GM19035 (cell line): ENCODE measurements at regions not wholly inside any gene's neighbourhood (a gene's known extent, or its start where the extent isn't known, plus 50 kb on each side); places are given as distances from the start of the nearest gene placed in this dataset.

Experiments
- ATAC-seq: cut with Tn5 transposase; IDR thresholded peaks from one replicate; pipeline ENCODE4 v1.9.1; 2021; ENCODE audit not compliant: unreplicated experiment

GRCh38 chr1:80876035-80876434 lies 924.7 kb upstream of the ADGRL2 start:
- no peak for ATAC-seq

DNA sequence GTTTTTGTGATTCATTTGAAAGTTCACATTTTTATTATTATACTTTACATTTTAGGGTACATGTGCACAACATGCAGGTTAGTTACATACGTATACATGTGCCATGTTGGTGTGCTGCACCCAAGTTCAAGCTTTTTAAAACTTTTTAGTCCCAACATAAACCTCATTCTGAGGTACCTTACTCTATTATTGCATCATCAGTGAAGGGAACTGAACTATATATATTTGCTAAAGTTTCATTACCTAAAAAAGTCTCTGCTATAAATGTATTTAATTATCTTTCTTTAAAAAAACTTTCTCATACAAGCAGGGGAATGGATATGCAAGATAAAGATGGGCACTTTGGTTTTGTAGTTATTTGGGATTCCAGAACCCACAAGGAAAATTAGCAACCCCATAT lies 931.4 kb upstream of the ADGRL2 start:
- no peak for ATAC-seq

DNA sequence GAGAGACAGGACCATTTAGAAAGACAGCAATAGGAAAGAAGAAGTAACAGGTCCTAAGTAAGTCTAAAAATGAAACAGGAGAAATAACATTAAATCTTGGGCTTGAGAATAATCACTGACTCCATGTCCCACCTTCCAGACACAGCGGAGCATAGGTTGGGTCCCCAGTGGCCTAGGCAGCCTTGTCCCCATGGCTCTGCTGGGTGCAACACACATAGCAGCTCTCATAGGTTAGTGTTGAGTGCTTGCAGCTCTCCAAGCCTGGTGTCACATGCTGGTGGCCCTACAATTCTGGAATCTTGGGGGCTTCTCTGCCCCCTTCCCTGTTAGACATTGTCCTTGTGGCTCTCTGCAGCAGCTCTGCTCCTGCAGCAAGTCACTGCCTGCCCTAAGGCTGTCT lies 952.8 kb upstream of the ADGRL2 start:
- no peak for ATAC-seq

GRCh38 chr1:80846966-80847365 lies 953.8 kb upstream of the ADGRL2 start:
- no peak for ATAC-seq

DNA sequence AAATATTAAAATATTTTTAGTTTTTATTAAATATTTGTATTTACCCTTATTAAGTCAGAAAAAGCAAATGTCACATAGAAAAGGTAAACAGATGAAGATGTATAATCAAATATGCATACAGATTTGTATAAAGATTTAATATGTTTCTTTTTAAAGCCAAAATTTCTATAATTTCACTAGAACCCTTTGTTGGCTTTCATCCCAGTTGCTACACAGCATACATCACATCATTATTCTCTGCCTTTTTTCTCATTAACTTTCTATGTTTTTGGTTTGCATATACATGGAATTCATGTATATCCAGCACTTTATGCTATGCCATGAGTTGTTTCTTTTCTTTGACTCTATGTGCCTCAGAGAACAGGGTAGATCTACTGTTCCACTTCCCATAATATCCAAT lies 957.9 kb upstream of the ADGRL2 start:
- no peak for ATAC-seq

GRCh38 chr1:80841261-80841660 lies 959.5 kb upstream of the ADGRL2 start:
- no peak for ATAC-seq

GRCh38 chr1:80837066-80837465 lies 963.7 kb upstream of the ADGRL2 start:
- no peak for ATAC-seq

GRCh38 chr1:80836505-80836904 lies 964.2 kb upstream of the ADGRL2 start:
- ATAC-seq, result no peak

GRCh38 chr1:80827666-80828065 lies 973.1 kb upstream of the ADGRL2 start:
- no peak for ATAC-seq

DNA sequence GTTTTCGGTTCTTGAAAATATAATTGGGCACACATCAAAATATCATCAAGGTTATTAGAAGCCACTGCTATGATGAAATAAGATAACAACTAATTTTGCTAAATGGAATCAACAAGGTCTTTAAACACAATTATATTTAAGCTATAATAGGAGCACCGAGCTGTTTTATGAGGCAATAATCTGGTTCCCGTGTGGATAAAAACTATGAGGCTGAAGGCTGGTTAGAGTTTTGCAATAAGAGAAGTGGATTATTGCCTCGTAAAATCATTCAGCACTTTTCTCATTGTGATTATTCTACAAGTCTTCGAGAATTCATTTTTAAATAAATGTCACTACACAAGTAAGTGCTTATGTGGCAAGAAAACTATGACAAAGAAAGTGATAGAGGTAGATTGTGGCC lies 975.7 kb upstream of the ADGRL2 start:
- ATAC-seq, result no peak

GRCh38 chr1:80818211-80818610 lies 982.5 kb upstream of the ADGRL2 start:
- no peak for ATAC-seq

GRCh38 chr1:80807981-80808380 lies 992.8 kb upstream of the ADGRL2 start:
- no peak for ATAC-seq

- ATAC-seq, result no peak
These were observed 994.3 kb upstream of the ADGRL2 start for GRCh38 chr1:80806431-80806830.

DNA sequence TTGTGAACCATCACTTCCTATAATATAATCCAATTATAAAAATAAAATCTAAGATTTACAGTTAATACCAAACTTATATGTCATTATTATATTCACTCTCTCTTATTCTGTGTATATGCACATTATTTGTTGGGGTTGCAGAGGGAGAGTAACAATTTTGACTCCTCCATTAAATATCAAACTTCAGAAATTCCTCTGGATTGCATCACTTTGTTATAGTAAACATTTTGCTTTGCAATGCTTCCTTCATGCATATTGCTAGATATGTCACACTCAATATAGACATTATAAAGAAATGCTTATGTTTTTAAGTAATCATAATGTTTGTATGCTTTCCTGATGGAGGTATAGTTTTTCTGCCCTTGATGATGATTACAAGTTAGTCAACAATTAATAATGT lies 999.0 kb upstream of the ADGRL2 start:
- no peak for ATAC-seq

GRCh38 chr1:80799457-80799856 lies 1001.3 kb upstream of the ADGRL2 start:
- ATAC-seq, result no peak

GRCh38 chr1:80779275-80779674 lies 1021.5 kb upstream of the ADGRL2 start:
- no peak for ATAC-seq

DNA sequence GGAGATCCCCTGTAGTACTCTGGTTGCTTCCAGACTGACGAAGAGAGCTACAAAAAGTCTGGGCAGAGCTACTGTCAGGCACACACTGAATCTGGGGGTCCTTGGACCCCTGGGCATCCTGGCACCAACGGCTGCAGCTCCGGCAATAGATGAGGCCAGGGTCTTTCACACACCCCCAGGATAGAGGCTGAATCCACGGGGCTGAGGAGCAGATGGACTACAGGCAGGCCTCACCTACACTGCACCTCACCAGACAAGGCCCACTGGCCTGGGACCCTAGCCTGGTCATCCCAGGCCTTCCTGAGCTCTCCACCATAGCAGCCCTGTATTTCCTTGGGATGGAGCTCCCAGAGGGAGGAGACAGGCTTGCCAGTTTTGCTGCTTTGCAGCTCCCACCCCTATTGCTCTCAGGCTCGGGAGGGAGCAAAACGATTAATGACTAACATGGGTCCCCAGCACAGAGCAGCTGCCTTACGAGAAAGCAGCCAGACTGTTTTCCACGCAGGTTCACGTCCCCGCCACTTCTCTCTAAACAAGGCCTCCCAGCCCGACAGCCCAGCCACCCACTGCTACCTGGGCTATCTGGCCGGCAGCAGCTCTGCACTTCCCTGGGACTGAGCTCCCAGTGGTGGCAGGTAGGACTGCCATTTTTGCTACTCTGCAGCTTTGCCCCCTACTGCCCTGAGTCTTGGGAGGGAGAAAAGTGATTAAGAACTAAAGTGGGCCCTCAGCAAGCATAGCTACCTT lies 1022.5 kb upstream of the ADGRL2 start:
- ATAC-seq, result no peak

GRCh38 chr1:80776266-80776665 lies 1024.5 kb upstream of the ADGRL2 start:
- ATAC-seq, result no peak

DNA sequence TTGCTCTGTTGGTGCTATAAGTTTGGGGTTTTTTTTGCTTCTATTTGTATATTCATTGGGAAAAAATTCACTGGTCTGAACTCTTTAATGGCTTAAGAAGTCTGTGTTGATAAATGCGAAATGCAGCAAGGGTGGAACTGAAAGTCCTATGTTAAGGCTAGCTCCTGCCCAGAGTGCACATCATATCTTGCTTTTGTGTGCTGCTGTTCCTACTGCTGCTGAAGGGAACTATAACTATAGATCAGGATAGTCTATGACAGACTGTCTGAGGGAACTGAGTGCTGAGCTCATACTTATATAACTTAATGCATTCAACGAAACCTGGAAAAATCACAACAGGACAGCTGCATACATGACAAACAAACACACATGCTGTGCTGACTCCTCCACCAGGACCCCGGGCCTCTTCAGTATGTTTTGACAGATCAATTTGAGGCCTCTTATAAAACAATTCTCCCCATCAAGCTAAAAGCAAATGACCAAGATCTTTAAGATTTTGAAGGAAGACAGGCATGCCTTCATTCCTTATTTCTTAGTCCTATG lies 1031.5 kb upstream of the ADGRL2 start:
- ATAC-seq, result no peak

DNA sequence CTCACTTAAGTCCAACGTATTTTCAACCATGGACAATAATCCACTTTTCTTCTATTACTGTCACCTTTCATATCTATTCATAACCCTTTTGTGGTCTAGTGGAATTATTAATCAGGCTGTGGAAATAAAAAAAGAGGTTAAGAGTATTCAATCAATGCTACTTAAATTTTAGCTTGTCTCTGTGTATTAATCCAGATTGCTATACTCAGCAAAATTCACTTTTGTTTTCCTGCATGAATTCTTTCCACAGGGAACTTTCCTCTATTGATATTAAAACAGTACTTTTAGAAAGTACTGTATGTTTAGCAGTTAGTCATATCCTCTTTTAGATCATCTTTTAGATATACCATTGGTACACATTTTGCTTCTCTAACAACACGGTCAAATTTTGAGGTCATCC lies 1033.0 kb upstream of the ADGRL2 start:
- no peak for ATAC-seq

DNA sequence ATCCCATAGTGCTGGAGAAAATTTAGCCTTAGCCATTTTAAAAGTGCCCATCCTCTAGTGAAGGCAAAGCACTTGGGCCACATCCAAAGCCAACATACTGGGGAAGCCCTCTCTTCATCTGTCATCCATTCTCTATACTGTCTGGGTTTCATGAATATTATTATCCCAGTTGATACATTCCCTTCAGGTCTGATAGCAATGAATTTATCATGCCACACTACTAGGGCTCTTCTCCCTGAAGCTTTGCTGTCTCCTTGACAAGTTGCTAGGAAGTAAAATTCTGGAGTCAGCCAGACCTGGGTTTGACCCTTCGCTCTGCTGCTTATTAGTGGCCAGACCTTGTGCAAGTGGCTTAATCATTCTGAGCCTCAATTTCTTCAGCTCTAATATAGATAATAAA lies 1041.4 kb upstream of the ADGRL2 start:
- ATAC-seq, result no peak

GRCh38 chr1:80755944-80756343 lies 1044.8 kb upstream of the ADGRL2 start:
- ATAC-seq, result no peak

GRCh38 chr1:80751204-80751603 lies 1049.5 kb upstream of the ADGRL2 start:
- ATAC-seq, result no peak
